Epithelial cell of prostate (primary cell): ENCODE measurements at regions not wholly inside any gene's neighbourhood (a gene's known extent, or its start where the extent isn't known, plus 50 kb on each side); places are given as distances from the start of the nearest gene placed in this dataset.
"Not testable (repeated sequence)": the region's sequence is repeated elsewhere in the genome, so short reads cannot be mapped to it uniquely, and the experiment has no call there.

ENCODE experiments used
- DNase-seq: peaks from one replicate; pipeline ENCODE4 v3.0.0-alpha.2; 2011; ENCODE audit warnings: low read depth, low spot score
- H3K27ac ChIP-seq: fragments of 450-650 bp; 2 replicates; pipeline ENCODE4 v1.5.1; 2017; ENCODE audit warnings: mild to moderate bottlenecking

GRCh38 chr12:90831712-90832111 is 123.3 kb downstream of the CCER1 start:
- H3K27ac ChIP-seq = no peak overlapping the region
- DNase-seq = no peak

GRCh38 chr12:90829044-90829443 is 125.9 kb downstream of the CCER1 start:
- no peak for DNase-seq
- no peak overlapping the region for H3K27ac ChIP-seq

GRCh38 chr12:90828621-90829020 is 126.4 kb downstream of the CCER1 start:
- no peak overlapping the region for H3K27ac ChIP-seq
- no peak for DNase-seq

GRCh38 chr12:90827567-90827966 is 127.4 kb downstream of the CCER1 start:
- no peak for DNase-seq
- no peak overlapping the region for H3K27ac ChIP-seq

- no peak for DNase-seq
- H3K27ac ChIP-seq = no peak overlapping the region
These were observed 128.9 kb downstream of the CCER1 start for GRCh38 chr12:90826036-90826435.

- no peak for DNase-seq
These were observed 131.1 kb downstream of the CCER1 start for GRCh38 chr12:90823859-90824258.

GRCh38 chr12:90819709-90820108 is 135.3 kb downstream of the CCER1 start:
- no peak for DNase-seq
- H3K27ac ChIP-seq = no peak overlapping the region

More at GRCh38 chr12:90823859-90824258, 131.1 kb downstream of the CCER1 start:
- no peak overlapping the region for H3K27ac ChIP-seq

- DNase-seq = peak; percentile 20
- peak overlapping the region; percentile 28 for H3K27ac ChIP-seq
These were observed 138.5 kb downstream of the CCER1 start for GRCh38 chr12:90816353-90817089.

GRCh38 chr12:90809940-90810339 is 145.0 kb downstream of the CCER1 start:
- no peak for DNase-seq
- no peak overlapping the region for H3K27ac ChIP-seq

- peak; percentile 39 for DNase-seq
- H3K27ac ChIP-seq = no peak overlapping the region
These were observed 146.4 kb downstream of the CCER1 start for GRCh38 chr12:90808568-90808967.

- DNase-seq = no peak
- H3K27ac ChIP-seq = no peak overlapping the region
These were observed 152.2 kb downstream of the CCER1 start for GRCh38 chr12:90802727-90803126.

GRCh38 chr12:90801776-90802175 is 153.2 kb downstream of the CCER1 start:
- H3K27ac ChIP-seq = no peak overlapping the region
- peak; percentile 1 for DNase-seq

GRCh38 chr12:90794212-90794611 is 160.8 kb downstream of the CCER1 start:
- DNase-seq = no peak
- H3K27ac ChIP-seq = no peak overlapping the region

GRCh38 chr12:90792718-90793117 is 162.3 kb downstream of the CCER1 start:
- not testable (repeated sequence) for DNase-seq, H3K27ac ChIP-seq

- no peak overlapping the region for H3K27ac ChIP-seq
- DNase-seq = no peak
These were observed 163.5 kb downstream of the CCER1 start for GRCh38 chr12:90791445-90791844.

- no peak overlapping the region for H3K27ac ChIP-seq
- no peak for DNase-seq
These were observed 164.2 kb downstream of the CCER1 start for GRCh38 chr12:90790747-90791146.

GRCh38 chr12:90773491-90773890 is 181.5 kb downstream of the CCER1 start:
- no peak overlapping the region for H3K27ac ChIP-seq
- no peak for DNase-seq

- no peak overlapping the region for H3K27ac ChIP-seq
- DNase-seq = no peak
These were observed 184.1 kb downstream of the CCER1 start for GRCh38 chr12:90770861-90771260.

- no peak for DNase-seq
- no peak overlapping the region for H3K27ac ChIP-seq
These were observed 197.0 kb downstream of the CCER1 start for GRCh38 chr12:90757957-90758356.

- DNase-seq = no peak
- H3K27ac ChIP-seq = no peak overlapping the region
These were observed 209.8 kb downstream of the CCER1 start for GRCh38 chr12:90745211-90745610.

- no peak overlapping the region for H3K27ac ChIP-seq
- DNase-seq = no peak
These were observed 213.4 kb downstream of the CCER1 start for GRCh38 chr12:90741611-90742010.

GRCh38 chr12:90729736-90730135 is 225.2 kb downstream of the CCER1 start:
- peak; percentile 62 for DNase-seq
- H3K27ac ChIP-seq = peak overlapping the region; percentile 30
